ENCODE measurements at regions not wholly inside any gene's neighbourhood (a gene's known extent, or its start where the extent isn't known, plus 50 kb on each side); places are given as distances from the start of the nearest gene placed in this dataset.
"Not testable (repeated sequence)": the region's sequence is repeated elsewhere in the genome, so short reads cannot be mapped to it uniquely, and the experiment has no call there.

GRCh38 chr4:3936184-3936583, 170.0 kb downstream of the ADRA2C start:
- no peak for DNase-seq

- DNase-seq: not testable (repeated sequence)
Observed at GRCh38 chr4:3937849-3938562, 171.8 kb downstream of the ADRA2C start.

DNA sequence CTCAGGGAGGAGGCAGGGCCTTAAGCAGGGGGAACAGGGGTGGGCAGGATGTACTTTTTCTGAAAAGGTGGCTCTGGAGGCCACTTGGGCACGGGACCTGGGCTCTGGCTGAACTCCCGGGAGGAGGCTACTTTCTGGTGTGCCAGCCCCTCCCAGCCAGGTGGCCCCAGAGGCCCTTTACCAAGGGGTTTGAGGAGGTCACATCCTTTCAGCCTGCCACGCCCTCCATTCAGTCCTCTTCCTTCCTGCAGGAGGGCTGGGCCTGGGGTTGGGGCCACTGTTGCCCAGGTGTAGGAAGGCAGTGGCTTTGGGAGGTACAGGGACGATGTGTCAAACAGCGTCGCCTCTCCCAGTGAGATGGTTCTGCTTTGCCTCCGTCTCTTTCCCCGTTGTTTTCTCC, 172.5 kb downstream of the ADRA2C start:
- not testable (repeated sequence) for DNase-seq

DNA sequence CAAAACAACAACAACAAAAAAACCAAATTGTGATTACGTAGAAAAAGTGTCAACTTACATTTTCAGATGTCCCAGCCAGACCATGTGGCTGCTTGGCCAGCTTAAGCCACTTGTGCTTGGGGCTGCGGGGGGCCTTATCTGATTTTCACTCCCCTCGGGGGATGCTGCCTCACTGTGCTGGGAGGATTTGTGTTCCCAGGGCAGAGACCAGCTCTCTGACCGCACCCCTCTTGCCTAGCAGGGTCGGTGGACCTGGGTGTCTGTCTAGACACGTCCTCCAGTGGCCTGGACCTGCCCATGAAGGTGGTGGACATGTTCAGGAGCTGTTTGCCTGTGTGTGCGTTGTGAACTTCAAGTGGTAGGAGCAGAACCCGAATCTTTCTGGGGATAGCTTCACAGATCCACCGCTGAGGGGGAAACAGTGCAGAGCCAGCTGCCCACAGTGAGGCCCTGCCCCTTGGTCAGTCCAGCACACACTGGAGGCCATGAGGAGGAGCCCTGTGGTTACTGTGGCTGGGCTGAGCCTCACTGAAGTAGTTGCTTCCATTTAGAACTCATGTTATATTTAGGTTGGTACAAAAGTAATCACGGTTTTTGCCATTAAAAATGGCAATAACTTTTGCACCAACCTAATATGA, 173.9 kb downstream of the ADRA2C start:
- not testable (repeated sequence) for DNase-seq

DNA sequence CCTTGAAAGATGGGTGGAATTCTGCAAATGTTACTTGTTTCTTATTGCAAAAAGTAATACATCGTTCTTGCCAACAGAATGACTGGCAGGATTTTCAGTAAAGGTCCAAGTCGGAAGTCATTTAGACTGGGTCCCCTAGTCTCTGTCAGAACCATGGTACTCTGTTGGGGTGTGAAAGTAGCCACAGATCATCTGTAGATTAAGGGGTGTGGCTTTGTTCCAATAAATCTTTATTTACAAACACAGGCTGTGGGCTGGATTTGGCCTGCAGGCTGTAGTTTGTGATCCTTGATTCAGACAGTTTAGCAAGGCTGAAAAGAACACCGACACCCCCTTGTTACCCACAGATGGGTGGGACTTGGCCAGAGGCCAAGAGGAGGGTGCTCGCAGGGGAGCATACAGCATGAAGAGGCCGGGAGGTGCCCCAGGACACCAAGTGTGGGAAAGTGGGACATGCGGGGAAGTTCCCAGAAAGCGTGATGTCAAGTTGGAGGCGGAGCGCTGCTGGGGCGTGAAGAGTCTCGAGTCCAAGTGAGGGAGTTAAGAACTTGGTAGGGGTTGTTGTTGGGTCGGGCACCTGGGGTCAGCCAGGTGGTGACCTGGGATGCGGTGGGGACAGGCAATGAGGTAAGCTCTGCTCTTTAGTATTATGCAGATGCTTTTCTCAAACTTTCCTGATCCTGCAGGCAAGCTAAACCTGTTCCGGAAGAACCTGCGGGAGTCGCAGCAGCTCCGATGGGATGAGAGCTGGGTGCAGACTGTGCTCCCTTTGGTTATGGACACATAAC, 175.7 kb downstream of the ADRA2C start:
- not testable (repeated sequence) for DNase-seq

GRCh38 chr4:3942569-3942971, 176.4 kb downstream of the ADRA2C start:
- DNase-seq: peak; percentile 55

DNA sequence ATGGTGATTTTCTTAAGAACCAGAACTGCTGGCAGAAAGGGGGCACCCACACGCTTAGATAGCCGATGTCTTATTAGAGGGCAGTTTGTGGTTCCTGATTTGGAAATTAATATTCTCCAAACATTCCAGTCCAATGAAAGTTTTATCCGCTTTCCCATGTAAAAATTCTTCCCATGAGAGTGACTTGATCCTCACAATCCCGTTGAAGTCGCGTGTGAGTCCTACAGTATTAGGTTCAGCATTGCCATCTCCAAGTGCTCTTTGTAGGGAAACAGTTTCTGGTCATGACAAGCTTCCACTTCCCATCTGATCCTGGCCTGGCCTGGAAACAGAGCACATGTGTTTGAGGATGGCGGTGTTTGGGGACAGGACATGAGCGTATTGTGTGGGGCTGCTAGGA, 176.9 kb downstream of the ADRA2C start:
- DNase-seq: not testable (repeated sequence)

DNA sequence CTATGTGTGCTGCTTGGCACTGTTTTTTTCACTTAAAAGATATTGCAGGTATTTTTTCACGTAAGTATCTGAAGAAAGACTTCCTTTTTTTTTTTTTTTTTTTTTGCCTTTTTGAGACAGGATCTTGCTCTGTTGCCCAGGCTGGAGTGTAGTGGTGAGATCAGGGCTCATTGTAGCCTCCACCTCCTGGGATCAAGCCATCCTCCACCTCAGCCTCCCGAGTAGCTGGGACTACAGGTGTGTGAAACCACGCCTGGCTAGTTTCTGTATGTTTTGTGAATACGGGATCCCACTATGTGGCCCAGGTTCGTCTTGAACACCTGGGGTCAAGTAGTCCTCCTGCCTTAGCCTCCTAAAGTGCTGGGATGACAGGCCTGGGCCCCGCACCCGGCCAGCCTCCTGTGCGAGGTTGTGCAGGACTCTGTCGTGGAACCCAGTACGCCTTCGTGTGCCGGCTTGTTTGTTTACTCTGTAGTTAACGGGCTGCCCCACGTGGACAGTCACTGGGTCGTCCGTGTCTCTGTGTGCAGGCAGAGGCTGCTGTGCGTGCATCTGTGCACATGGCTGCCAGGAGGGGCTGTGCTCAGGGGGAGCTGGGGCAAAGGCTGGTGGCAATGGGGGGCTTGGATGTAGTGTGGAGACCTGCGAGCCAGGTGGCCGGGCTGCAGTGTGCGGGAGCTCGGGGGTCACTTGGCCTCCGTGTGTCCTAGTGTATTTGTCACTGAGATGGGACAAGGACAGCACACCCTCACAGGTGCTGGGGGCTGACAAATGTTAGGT, 179.5 kb downstream of the ADRA2C start:
- DNase-seq: no peak

DNA sequence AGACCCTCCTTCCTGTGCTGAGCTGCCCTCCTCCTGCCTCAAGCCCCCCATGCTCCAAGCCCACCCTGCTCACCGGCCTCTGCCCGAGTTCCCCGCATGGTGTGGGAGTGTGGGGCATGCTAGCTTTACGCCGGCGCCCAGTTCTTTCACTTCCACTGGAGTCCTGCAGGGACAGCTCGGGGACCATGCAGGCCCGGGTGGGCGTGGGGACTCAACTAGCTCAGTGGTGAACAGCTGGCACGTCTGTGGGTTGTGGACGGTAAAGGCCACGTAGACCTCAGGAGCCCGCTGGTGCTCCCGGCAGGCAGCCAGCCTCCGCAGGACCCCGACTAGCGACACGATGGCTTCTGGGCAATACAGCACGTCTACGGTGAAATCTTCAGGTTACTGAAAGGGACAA, 180.4 kb downstream of the ADRA2C start:
- DNase-seq: not testable (repeated sequence)

- not testable (repeated sequence) for DNase-seq
Observed at GRCh38 chr4:3947761-3948160, 181.6 kb downstream of the ADRA2C start.

DNA sequence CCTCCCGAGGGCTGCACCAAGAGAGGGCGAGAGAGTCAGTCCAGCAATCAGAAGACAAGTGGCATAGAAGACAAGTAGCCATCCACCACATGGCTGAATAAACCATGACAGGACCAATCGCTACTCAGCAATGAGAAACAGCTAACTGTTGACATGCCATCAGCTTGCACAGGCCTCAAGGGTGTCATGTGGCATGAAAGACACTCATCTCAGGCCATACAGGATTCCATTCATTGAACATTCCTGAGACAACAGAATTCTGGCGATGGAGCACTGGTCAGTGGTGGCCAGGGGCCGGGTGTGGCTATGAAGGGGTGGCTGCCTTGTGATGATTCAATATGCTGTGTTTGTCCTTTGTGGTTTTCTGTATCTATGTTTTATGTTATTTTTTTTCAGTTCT, 182.0 kb downstream of the ADRA2C start:
- DNase-seq: not testable (repeated sequence)

DNA sequence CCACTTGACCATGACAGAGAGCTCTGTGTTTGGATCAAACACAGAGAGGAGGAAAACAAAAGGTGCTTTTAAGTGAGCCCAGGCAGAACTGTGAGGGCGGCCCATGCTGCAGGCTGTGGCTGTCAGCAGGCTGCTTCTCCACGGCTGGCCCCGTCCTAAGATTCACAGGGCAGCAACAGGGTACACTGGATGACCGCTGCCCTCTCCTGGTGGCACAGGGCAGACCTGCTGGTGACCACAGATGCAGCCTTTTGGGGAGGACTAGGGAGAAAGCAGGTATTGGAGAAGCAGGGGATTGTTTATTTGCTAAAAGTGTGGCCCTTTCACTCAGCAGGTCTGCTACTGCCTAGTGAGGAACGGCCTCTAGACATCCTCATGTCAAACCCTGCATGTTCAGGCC, 183.7 kb downstream of the ADRA2C start:
- not testable (repeated sequence) for DNase-seq

GRCh38 chr4:3952443-3953139, 186.4 kb downstream of the ADRA2C start:
- not testable (repeated sequence) for DNase-seq

DNA sequence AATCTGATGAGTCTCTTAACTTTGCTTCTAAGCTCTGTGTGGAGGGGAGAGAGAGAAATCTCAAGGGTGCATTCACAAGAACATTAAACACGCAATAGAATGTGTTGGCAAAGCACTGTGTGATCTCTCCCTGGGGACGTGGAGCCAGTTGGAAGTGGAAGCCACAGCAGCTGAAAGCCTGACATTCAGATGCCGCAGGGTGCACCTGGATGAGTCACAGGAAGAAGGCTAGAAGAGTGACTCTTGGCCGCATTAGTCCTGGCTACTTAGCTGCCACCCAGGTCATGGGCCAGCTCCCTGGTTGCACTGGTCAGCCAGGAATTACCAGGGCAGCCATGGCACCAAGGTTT, 186.9 kb downstream of the ADRA2C start:
- DNase-seq: not testable (repeated sequence)

GRCh38 chr4:3954540-3955320, 188.5 kb downstream of the ADRA2C start:
- peak; percentile 52 for DNase-seq

DNA sequence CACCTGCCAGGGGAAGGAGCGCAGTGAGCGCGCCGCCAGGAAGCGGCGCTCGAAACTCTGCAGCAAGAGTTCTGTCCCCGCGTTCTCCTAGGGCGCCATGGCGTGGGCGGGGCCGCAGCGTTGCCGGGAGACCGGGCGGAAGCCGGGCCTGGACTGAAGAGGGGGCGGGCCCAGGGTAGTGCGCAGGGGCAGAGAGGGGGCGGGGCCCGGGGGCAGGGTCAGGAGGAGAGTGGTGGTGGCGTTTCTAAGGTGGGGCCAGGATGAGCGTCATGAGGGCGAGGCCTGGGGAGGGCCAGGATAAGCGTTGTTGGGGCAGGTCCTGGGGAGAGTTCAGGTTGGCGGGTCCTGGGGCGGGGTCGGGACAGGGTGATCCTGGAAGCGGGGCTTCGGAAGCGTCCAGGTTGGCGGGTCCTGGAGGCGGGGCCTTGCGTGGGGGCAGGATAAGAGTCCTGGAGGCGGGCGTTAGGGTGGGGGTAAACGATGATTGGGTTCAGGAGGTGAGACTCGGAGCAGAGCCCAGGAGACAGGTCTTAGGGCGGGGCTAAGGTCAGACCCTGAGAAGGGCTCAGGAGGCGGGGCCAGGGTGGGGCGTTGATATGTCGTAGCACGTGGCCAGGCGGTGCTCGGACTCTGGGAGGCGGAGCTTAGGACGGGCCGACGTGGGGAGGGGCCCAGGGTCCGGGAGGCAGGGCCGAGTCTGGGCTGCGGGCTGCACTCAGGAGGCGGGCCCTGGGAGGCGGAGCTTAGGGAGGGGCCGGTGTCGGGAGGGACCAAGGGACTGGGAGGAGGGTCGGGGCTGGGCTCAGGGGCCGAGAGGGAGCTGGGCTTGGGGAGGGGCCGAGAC, 189.4 kb downstream of the ADRA2C start:
- DNase-seq: peak; percentile 98

DNA sequence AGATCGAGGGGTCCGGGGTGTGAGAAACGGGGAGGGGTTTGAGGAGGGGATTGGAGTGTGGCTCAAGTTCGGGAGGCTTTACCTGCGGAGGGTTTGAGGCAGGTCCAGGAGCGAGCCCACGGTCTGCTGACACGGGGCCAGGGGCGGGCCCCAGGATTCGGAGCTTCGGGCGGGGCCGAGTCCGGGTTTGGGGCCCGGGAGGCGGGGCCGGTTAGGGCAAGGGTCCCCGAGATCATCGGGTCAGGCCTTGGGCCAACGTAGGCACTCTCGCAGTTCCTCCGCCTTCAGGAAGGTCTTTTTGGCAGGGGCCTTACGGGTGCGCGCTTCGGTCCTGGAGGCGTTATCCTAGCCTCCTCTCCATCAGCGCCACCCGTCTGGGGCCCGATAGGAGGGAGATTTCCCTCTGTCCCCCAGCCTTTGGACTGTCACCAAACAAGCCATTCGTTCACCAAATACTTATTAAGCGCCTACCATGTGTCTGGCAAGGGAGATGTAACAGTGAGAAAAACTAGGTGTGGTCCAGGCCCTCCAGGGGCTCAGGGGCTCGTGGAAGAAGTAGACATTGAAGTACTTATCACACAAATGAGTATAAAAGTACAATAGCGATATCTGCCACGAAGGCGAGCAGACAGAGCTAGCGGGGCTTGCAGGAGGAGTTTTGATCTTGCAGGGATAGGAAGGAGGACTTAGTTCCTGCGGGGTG, 190.1 kb downstream of the ADRA2C start:
- not testable (repeated sequence) for DNase-seq

DNA sequence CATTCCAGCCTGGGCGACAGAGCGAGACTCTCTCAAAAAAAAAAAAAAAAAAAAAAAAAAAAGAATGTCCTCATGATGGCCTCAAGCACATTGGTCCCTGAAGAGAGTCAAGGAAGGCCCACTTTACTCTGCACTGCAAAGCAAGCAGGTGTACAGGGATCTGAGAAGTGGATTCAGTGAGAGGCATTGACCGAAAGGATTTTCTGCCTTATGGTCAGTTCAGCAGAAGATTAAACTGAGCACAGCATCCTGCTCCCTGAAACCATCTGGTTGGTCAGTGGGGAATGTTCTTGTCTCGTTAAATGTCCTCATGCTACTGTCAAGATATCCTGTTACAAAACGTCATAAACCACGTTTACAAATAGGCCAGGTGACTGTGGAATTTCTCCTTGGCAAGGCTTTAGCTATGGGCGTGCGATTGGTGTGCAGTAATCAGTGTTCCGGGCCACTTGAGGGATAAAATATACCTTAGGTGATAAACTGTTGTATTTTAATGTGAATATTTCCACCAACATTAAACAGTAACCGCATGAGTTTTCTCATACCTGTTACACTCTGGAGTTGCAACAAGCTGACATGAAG, 195.0 kb downstream of the ADRA2C start:
- not testable (repeated sequence) for DNase-seq

DNA sequence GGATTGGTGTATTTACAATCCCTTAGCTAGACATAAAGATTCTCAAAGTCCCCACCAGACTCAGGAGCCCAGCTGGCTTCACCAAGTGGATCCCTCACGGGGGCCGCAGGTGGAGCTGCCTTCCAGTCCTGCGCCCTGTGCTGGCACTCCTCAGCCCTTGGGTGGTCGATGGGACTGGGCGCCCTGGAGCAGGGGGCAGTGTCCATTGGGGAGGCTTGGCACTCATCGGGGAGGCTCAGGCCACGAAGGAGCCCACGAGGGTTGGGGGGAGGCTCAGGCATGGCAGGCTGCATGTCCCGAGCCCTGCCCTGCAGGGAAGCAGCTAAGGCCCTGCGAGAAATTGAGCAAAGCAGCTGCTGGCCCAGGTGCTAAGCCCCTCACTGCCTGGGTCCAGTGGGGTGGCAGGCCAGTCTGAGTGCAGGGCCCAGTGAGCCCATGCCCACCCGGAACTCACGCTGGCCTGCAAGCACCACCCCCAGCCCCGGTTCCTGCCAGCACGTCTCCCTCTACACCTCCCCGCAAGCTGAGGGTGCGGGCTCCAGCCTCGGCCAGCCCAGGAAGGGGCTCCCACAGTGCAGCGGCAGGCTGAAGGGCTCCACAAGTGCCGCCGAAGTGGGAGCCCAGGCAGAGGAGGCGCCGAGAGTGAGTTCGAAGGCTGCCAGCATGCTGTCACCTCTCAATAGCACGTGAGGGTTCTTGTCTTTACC, 198.5 kb downstream of the ADRA2C start:
- DNase-seq: not testable (repeated sequence)
